ENCODE measurements at regions not wholly inside any gene's neighbourhood (a gene's known extent, or its start where the extent isn't known, plus 50 kb on each side); places are given as distances from the start of the nearest gene placed in this dataset.

- no peaks in the 10 kb centered on the region for H3K79me2 ChIP-seq (ENCODE audit: insufficient read depth, low read length)
- no peak overlapping the region for H4K8ac ChIP-seq (replicated peaks; ENCODE audit: insufficient read length, low read depth, low read length)
- no peak overlapping the region for H3K23ac ChIP-seq (ENCODE audit: insufficient read length, low read depth, low read length)
- H3K4me2 ChIP-seq (ENCODE audit: insufficient read depth, insufficient read length, low read length), result no peak overlapping the region
- H3K9me3 Mint-ChIP-seq, result peaks cover 53 to 63% of the 10 kb centered on the region in 2 experiments
- H3T11ph ChIP-seq (ENCODE audit: low read length), result no peak overlapping the region
- no peaks in the 10 kb centered on the region for H3K23me2 ChIP-seq (ENCODE audit: insufficient read length, low read depth, low read length, poor library complexity, severe bottlenecking)
- no peak for TF ChIP-seq CTCF (conservative IDR thresholded peaks at IDR 0.05)
- no peaks in the 10 kb centered on the region for H4K20me1 ChIP-seq (ENCODE audit: control insufficient read depth, insufficient read depth, insufficient read length)
- no peak overlapping the region for H3K18ac ChIP-seq (ENCODE audit: insufficient read length, low read depth, low read length)
- H3K36me3 Mint-ChIP-seq (ENCODE audit: insufficient read depth in 1 of 3, low read depth in 3 of 3), result peaks cover 0 to 7% (median 0%) of the 10 kb centered on the region in 3 experiments; a peak in 2 of 7 replicates
- DNase-seq, result no peak
- H3K9me3 ChIP-seq (ENCODE audit: control insufficient read depth, low read depth, low read length), result no peaks in the 10 kb centered on the region
- no peak overlapping the region for H3K4ac ChIP-seq (ENCODE audit: low read depth, low read length)
- no peak overlapping the region for H4K91ac ChIP-seq (ENCODE audit: insufficient read length, low read depth, low read length)
- no peak overlapping the region for H3K27ac Mint-ChIP-seq
- no peak overlapping the region for H3K4me3 Mint-ChIP-seq
- no peaks in the 10 kb centered on the region for H3K79me1 ChIP-seq (ENCODE audit: insufficient read depth, low read depth, low read length, poor library complexity, severe bottlenecking)
- H3K14ac ChIP-seq (ENCODE audit: insufficient read depth, low read length), result no peak overlapping the region
- no peak overlapping the region for H2BK5ac ChIP-seq (ENCODE audit: insufficient read length, low read length)
- H3K4me1 ChIP-seq (ENCODE audit: insufficient read depth, low read length), result no peaks in the 10 kb centered on the region
- no peak overlapping the region for H3K9ac ChIP-seq (ENCODE audit: extremely low read depth, insufficient read length, low read length)
- H3K27me3 Mint-ChIP-seq (ENCODE audit: low read depth), result no peaks in the 10 kb centered on the region
- H2BK120ac ChIP-seq (ENCODE audit: low read depth, low read length, poor library complexity, severe bottlenecking), result no peak overlapping the region
- no peak overlapping the region for H3K56ac ChIP-seq (ENCODE audit: insufficient read length, low read depth, low read length)
- H2AK5ac ChIP-seq (ENCODE audit: insufficient read length, low read length), result no peak overlapping the region
- H2AFZ ChIP-seq (ENCODE audit: low read length), result no peak overlapping the region
- H3K27ac ChIP-seq (ENCODE audit: insufficient read length, low read depth, low read length), result no peak overlapping the region
- no peak overlapping the region for H2BK12ac ChIP-seq (ENCODE audit: insufficient read length, low read depth, low read length)
- no peak overlapping the region for H4K5ac ChIP-seq (ENCODE audit: insufficient read length, low read depth, low read length)
- H2BK20ac ChIP-seq (ENCODE audit: low read depth, low read length, poor library complexity, severe bottlenecking), result no peak overlapping the region
- no peak overlapping the region for H2BK15ac ChIP-seq (ENCODE audit: low read depth, low read length)
- no peaks in the 10 kb centered on the region for H3K4me1 Mint-ChIP-seq
- H3K27me3 ChIP-seq (ENCODE audit: insufficient read depth, low read length), result no peaks in the 10 kb centered on the region
These were observed 155.8 kb downstream of the FAM47B start for GRCh38 chrX:35098419-35098818.
